GM19239 (cell line): ENCODE measurements at regions not wholly inside any gene's neighbourhood (a gene's known extent, or its start where the extent isn't known, plus 50 kb on each side); places are given as distances from the start of the nearest gene placed in this dataset.

Experiments used
- DNase-seq: peaks from one replicate; pipeline ENCODE4 v3.0.0; 2011; ENCODE audit warnings: low spot score; ENCODE audit not compliant: insufficient read length
- FAIRE-seq: peaks from 2 replicates; lab custom pipeline; 2011; peaks lifted over from hg19 to GRCh38; lab: Jason Lieb, UNC

DNA sequence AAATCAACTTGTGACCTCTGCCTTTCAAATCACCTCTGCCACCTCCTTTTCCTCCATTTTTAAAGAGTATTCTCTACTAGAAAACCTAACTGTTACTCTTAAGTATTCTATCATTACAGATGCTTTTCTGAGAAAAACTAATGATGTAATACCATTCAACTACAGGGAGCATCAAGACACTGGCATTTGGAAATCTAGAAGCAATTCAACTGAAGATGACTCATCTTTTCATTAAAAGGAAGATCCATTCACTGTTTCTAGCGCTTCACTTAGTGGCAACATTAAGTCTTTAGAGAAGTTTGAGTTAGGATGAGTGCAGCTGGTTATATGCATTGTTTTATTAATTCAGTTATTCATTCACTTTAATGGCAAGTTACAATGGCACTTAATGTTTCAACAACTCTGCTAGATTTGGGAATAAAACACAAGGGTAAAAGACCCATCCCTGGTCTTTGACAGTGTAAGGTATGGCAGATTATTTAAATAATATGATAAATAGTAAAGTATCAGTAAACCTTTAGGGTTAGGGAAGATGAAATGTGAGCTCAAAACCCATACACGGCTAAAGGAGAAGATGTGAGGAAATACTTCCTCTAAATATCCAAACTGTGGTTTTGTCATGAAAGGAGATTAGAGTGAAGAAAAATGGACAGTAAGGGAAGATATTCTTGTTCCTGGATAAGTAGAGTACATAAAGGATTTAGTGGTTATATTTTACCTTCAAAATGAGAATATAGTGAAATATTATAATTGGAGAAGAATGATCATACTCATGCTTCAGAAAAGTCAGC, 61.7 kb downstream of the KCNJ2 start:
- FAIRE-seq = no peak
- DNase-seq = no peak

GRCh38 chr17:70232466-70232865, 63.1 kb downstream of the KCNJ2 start:
- DNase-seq (no peak), FAIRE-seq (no peak)

GRCh38 chr17:70235252-70235651, 65.9 kb downstream of the KCNJ2 start:
- FAIRE-seq (no peak), DNase-seq (no peak)

DNA sequence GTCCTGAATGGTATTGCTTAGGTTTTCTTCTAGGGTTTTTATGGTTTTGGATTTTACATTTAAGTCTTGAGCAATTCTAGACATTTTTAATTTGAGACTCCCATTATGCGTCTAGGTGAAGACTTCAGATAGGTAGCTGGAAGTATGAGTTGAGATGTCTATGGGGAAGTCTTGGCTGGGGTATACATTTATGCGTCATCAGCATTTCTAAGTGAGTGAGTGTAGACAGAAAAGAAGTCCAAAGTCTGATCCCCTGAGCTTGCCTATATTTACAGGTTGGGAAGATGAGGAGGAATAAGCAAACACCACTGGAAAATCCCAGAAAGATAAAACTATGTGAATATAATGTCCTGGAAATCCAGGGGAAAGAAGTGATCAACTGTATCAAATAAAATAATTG, 68.9 kb downstream of the KCNJ2 start:
- FAIRE-seq = no peak
- no peak for DNase-seq

- FAIRE-seq (no peak), DNase-seq (no peak)
Observed at GRCh38 chr17:70238646-70239045, 69.3 kb downstream of the KCNJ2 start.

GRCh38 chr17:70239391-70239826, 70.1 kb downstream of the KCNJ2 start:
- DNase-seq = no peak
- no peak for FAIRE-seq

DNA sequence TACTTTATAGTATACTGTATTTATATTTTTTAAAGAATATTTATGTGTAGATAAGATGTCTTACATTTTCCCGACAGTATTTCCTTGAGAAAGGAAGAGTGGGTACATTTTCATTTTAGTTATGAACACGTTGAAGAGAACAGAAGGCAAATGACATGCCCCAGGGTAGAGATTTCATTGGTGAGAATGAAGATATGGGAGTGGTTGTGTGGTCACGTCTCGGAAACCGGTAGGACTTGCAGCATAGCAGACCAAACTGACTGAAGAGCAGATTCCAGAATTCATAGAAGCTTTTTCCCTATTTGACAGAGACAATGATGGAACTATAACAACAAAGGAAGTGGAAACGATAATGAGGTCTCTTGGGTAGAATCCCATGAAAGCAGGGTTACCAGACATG, 71.7 kb downstream of the KCNJ2 start:
- no peak for DNase-seq

DNA sequence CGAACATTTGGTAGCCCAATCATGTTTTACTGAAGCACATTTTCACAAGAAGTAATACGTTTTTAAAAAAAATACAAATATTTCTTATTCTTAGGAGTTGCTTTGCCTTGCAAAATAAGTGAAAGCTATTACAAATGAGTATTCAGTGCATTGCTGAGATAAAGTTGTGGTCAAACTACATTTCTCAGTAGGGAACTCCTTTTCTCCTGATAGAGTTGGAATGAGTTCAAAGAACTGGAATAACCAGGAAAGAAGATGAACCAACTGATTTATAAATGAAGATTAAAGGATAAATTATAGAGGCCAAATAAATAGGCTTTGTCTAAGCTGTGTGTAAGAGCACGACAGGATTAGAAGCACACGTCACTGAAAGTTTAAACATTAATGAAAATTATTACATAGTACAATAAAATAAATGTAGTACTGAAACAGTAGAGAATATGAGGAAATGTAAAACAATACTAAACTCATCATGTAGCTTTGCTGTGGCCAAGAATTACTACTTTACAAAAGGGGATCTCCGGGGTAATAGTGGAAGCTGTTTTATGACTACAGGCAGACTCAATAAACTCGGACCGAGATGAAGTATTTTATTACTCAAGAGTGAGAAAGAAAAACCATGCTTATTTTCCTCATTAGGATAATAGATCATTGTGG, 73.6 kb downstream of the KCNJ2 start:
- no peak for FAIRE-seq
- DNase-seq = no peak

More for the DNA sequence above, 71.7 kb downstream of the KCNJ2 start:
- FAIRE-seq = no peak

DNA sequence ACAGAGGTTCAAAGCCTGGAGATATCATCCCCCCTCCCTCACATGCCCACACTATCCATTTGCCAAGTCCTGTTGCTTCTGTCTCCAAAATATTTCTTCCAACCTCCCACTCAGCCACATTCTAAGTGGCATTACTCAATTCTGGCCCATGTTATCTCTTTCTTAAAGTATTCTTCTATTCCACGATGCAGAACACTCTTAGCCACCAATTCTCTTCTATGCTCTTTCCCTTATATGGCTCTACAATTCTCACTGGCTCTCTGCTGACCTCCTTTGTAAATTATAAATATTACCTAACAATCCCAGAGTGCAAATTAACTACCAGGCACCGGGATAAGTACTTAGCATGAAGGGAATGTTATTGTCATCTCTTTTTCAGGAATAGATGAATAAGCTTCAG, 82.4 kb downstream of the KCNJ2 start:
- DNase-seq (no peak), FAIRE-seq (no peak)

DNA sequence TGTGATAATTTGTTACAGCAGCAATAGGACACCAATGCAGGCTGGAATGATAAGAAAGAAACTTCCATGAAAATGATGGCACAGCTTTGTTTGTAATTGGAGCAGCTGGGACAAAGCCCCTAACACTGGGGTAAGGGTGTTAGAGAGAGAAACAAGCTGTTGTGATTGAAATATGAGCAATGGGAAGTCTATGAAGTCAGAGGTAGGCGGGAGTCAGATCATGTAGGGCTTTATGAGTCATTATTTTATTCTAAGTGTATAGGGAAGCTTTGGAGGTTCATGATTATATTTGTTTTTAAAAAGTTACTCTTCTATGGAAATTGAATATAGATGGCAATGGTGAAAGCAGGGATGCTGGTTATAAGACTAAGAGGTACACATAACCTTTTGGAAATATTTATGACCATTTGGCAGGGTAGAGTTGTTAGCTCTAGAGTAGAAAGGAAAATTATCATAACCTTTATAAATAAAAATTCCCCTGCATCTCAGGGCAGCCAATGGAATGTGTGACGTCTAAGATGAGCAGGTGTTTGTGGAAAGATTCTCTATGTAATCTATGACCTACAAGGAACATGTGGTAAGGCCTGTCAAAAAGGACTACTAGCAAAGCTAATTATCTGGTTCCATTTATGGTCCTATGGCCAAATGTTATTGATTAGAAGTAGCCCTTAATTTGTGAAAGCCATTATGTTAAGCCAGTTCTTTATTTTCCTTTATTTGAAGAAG, 85.6 kb downstream of the KCNJ2 start:
- DNase-seq (no peak), FAIRE-seq (no peak)

GRCh38 chr17:70256751-70257150, 87.4 kb downstream of the KCNJ2 start:
- FAIRE-seq = no peak
- DNase-seq = no peak

DNA sequence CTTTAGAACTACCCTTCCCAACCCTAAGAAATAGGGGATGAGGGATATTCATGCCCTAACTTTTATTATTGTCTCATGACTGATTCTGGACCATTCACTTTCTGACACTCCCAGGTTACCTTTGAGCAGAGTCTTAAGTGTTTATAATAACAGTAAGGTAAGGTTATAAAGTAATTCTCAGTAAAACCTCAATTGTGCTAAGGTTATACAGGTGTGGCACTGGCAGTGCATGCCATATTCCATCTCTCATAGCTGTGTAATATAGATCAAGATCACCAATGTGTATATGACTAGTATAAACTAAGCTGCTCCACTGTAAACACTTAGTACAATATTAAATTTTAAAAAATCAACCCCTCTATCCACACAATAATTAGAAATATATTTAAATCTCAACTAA, 89.1 kb downstream of the KCNJ2 start:
- no peak for FAIRE-seq
- no peak for DNase-seq

DNA sequence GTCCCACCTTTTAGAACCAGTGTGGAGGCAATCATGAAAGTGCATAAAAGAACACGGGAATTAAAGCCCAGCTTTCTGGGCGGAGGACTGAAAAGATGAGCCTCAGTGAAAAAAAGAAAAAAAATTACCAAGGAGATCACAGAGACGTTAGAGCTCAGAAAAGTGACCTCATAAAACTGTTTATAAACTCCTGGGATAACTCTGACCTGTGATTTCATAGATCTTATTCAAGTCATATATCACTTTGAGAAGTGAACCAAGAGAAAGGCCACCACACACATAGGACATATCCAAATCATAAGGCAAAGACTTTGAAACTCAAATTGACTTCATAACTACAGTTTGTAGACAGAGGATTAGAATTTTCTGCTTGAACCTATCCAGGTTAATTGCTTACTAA, 90.1 kb downstream of the KCNJ2 start:
- DNase-seq (no peak), FAIRE-seq (no peak)

- DNase-seq = no peak
- FAIRE-seq = no peak
Observed at GRCh38 chr17:70261170-70261569, 91.8 kb downstream of the KCNJ2 start.

DNA sequence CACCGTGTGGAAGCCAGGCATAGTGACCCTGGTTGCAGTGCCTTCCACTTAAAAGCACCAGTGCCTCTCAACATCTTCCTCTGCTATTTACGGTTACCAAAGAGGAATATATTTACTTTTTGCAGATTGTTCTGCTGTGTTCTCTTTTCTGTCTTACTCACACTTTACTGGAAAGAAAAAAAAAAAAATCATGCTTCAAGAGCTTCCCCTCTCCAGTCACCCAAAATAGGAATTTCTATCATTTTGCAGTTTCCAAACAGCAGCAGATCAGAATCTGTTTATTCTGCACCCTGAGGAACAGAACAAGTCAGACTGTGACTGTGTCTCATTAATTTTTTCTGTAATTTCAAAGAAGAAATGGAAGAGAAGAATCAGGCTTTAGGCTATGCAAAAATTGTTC, 96.1 kb downstream of the KCNJ2 start:
- DNase-seq (no peak), FAIRE-seq (no peak)

- FAIRE-seq (no peak), DNase-seq (no peak)
Observed at GRCh38 chr17:70266394-70266793, 97.1 kb downstream of the KCNJ2 start.

DNA sequence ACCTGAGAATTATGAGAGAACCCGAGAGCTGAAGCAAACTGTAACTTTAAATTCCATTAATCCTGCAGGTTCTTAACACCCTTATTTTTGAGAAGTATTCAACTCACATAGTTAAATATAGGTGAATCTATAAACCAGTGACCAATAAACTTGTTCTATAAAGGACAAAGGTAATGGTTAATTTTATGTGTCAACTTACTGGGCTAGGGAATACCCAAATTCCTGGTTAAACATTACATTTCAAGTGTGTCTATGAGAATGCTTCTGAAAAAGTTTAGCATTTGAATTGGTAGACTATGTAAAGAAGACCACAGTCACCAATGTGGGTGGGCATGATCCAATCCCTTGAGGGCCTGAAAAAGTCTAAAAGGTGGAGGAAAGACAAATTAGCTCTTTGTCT, 99.1 kb downstream of the KCNJ2 start:
- no peak for FAIRE-seq
- no peak for DNase-seq

DNA sequence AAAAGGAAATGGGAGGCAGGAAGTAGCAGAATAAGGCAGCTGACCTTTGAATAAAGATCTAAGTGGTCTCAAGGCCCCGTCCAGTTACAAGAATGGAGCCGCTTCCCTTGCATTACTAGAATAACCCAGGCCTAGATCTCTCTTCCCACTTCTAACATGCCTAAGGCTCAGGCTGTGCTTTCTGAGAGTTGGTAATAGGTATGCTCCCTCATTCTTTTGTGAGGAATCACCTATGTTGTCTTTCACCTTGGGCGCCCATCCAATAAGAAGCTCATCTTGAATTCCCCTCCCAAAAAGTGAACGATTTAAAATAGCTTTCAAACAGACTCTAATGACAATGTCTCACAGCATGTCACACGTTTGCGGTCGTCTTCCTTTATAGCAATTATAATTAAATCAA, 101.2 kb downstream of the KCNJ2 start:
- DNase-seq (no peak), FAIRE-seq (no peak)

DNA sequence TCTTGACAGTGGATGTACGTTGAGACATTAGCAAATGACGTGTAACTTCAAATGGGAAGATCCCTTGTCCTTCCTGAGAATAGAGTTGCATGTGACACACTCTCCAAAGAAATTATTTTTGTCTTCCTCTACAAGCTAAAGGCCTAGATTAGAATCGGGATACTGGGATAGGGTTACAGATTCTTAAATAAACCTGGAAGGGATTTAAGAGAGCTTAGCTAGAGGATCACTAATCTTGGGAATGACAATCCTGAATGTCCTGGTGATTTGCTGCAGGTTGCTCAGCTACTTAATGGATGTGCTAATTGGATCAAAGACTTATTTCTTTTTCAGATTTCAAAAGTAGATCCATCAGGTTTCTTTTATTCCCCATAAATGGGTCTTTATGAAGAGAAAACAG, 101.9 kb downstream of the KCNJ2 start:
- FAIRE-seq (no peak), DNase-seq (no peak)

- DNase-seq = no peak
- FAIRE-seq = no peak
Observed at GRCh38 chr17:70271672-70272071, 102.3 kb downstream of the KCNJ2 start.

GRCh38 chr17:70274255-70274654, 104.9 kb downstream of the KCNJ2 start:
- FAIRE-seq (no peak), DNase-seq (no peak)
